ENCODE measurements at regions not wholly inside any gene's neighbourhood (a gene's known extent, or its start where the extent isn't known, plus 50 kb on each side); places are given as distances from the start of the nearest gene placed in this dataset.
"Not testable (repeated sequence)": the region's sequence is repeated elsewhere in the genome, so short reads cannot be mapped to it uniquely, and the experiment has no call there.

DNA sequence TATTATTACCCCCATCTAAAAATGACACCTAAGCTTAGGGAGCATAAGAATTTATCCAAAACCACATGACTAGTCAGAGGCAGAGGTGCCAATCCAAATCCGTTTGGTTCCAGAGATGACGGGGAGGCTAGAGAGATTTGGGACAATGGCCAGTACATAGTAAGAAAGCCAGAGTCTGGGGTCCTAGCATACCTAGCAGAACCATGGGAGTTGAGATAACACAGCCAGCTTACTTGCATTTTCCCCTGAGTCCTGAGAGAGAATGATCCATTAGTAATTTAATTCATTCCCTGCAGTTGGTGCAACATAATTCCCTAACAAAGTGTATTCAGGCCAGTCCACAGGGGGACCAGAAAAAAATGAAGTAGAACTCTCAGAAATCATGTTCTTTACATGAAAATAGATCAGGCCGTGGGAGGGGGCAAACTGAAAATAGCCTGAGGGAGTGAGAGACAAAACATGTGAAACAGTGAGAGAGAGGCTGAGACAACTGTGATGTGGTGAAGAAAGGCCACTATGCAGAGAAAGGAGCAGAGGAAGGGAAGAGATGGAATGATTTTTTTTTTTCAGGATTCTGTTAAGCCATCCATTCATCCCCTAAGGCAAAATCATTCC is 243.3 kb downstream of the BRINP2 start:
- DNase-seq (ENCODE audit: low read depth): no peak
- H3K4me1 ChIP-seq (ENCODE audit: control insufficient read depth, insufficient read depth, low read length): no peaks in the 10 kb centered on the region

DNA sequence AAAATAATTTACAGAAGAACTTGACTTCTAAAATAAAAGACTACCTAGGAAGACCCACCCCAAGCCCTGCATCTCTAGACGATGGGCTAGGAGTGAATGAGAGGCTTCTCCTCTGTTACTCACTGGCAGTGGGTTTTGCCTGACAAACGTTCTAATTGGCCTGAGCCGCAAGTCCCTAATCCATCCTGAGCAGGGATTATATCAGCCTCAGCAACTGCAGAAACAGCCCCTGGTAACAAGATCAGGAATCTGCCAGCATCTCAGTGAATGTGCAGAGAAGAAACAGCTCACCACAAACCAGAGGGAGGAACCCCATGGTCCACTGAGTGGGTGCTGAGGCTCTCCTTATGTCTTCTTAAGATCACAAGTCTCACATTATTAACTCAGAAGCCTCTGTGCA is 240.6 kb downstream of the BRINP2 start:
- H3K9me3 ChIP-seq (ENCODE audit: control insufficient read depth, low read length): no peaks in the 10 kb centered on the region
- DNase-seq (ENCODE audit: low read depth): no peak
- no peaks in the 10 kb centered on the region for H3K36me3 ChIP-seq (ENCODE audit: control insufficient read depth, insufficient read depth, low read length, severe bottlenecking)
- H3K4me1 ChIP-seq (ENCODE audit: control insufficient read depth, insufficient read depth, low read length): no peaks in the 10 kb centered on the region
- no peak overlapping the region for H3K9ac ChIP-seq (ENCODE audit: low read length)
- no peak overlapping the region for H3K4me3 ChIP-seq (ENCODE audit: low read length)
- peaks cover 42% of the 10 kb centered on the region for H3K27me3 ChIP-seq (replicated peaks; ENCODE audit: control insufficient read depth, insufficient read depth, low read length)

More for the DNA sequence above, 243.3 kb downstream of the BRINP2 start:
- no peak overlapping the region for H3K4me3 ChIP-seq (ENCODE audit: low read length)
- H3K27me3 ChIP-seq (replicated peaks; ENCODE audit: control insufficient read depth, insufficient read depth, low read length): peaks cover 55% of the 10 kb centered on the region
- H3K36me3 ChIP-seq (ENCODE audit: control insufficient read depth, insufficient read depth, low read length, severe bottlenecking): no peaks in the 10 kb centered on the region
- peaks cover 7% of the 10 kb centered on the region for H3K9me3 ChIP-seq (ENCODE audit: control insufficient read depth, low read length)
- no peak overlapping the region for H3K9ac ChIP-seq (ENCODE audit: low read length)

DNA sequence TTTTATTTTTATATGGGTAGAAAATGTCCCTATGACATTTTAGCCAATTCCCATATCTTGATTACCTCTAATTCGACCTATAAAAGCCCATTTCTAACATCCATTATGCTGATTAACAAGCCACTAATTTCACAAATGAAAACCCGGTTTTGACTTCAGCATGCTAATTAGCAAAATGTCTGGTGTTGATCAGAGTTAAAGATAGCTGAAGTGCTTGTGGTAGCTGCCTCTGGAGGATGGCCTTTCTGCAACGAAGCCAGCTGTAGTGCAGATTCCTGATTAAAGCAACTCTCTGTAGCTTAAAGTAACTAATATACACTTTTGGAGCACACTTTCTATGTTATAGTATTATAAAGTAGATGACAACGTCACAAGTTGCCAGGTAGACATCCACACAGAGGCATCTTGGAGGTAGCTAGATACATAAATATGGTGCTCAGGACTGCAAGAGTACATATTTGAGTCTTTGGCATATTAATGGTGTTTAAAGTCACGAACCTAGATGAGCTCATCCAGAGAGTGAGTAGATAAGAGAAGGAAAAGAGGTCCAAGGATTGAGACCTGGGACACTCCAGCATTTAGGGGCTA is 239.5 kb downstream of the BRINP2 start:
- Histone ChIP-seq H3K27me3 (replicated peaks; ENCODE audit: control insufficient read depth, insufficient read depth, low read length) (peaks cover 42% of the 10 kb centered on the region), H3K4me1 (ENCODE audit: control insufficient read depth, insufficient read depth, low read length) (no peaks in the 10 kb centered on the region), H3K9ac (ENCODE audit: low read length) (no peak overlapping the region), H3K9me3 (ENCODE audit: control insufficient read depth, low read length) (no peaks in the 10 kb centered on the region), H3K36me3 (ENCODE audit: control insufficient read depth, insufficient read depth, low read length, severe bottlenecking) (no peaks in the 10 kb centered on the region), H3K4me3 (ENCODE audit: low read length) (no peak overlapping the region)
- DNase-seq (ENCODE audit: low read depth): no peak

DNA sequence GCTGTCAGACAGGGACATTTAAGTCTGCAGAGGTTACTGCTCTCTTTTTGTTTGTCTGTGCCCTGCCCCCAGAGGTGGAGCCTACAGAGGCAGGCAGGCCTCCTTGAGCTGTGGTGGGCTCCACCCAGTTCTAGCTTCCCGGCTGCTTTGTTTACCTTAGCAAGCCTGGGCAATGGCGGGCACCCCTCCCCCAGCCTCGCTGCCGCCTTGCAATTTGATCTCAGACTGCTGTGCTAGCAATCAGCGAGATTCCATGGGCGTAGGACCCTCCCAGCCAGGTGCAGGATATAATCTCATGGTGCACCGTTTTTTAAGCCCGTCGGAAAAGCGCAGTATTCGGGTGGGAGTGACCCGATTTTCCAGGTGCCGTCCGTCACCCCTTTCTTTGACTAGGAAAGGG is 235.6 kb downstream of the BRINP2 start:
- not testable (repeated sequence) for H3K9me3 ChIP-seq (ENCODE audit: control insufficient read depth, low read length); H3K36me3 ChIP-seq (ENCODE audit: control insufficient read depth, insufficient read depth, low read length, severe bottlenecking); H3K9ac ChIP-seq (ENCODE audit: low read length); H3K4me1 ChIP-seq (ENCODE audit: control insufficient read depth, insufficient read depth, low read length); DNase-seq (ENCODE audit: low read depth); H3K4me3 ChIP-seq (ENCODE audit: low read length)
- peaks cover 14% of the 10 kb centered on the region for H3K27me3 ChIP-seq (replicated peaks; ENCODE audit: control insufficient read depth, insufficient read depth, low read length)

DNA sequence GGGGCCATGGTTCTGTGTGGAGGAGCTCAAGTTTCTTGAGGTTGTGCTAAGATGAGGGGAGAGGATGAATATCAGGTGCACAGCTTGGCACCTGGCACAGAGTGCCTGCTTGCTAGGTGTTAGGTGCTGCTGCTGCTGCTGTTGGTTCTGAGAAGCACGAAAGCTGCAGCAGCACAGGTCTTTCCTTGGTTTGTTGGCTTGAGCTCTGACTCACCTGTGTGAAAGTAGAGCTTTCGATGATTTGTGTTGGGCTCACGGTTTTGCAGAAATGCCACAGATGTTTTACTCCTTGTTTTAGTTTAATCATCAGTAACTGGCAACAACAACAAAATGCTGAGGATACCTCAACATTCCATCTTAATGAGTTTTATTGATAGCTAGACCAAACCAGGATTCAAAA is 221.6 kb downstream of the BRINP2 start:
- DNase-seq (ENCODE audit: low read depth): no peak
- Histone ChIP-seq H3K36me3 (ENCODE audit: control insufficient read depth, insufficient read depth, low read length, severe bottlenecking) (no peaks in the 10 kb centered on the region), H3K9ac (ENCODE audit: low read length) (no peak overlapping the region), H3K4me3 (ENCODE audit: low read length) (no peak overlapping the region), H3K4me1 (ENCODE audit: control insufficient read depth, insufficient read depth, low read length) (no peaks in the 10 kb centered on the region), H3K27me3 (replicated peaks; ENCODE audit: control insufficient read depth, insufficient read depth, low read length) (peaks cover 5% of the 10 kb centered on the region), H3K9me3 (ENCODE audit: control insufficient read depth, low read length) (peaks cover 4% of the 10 kb centered on the region)

DNA sequence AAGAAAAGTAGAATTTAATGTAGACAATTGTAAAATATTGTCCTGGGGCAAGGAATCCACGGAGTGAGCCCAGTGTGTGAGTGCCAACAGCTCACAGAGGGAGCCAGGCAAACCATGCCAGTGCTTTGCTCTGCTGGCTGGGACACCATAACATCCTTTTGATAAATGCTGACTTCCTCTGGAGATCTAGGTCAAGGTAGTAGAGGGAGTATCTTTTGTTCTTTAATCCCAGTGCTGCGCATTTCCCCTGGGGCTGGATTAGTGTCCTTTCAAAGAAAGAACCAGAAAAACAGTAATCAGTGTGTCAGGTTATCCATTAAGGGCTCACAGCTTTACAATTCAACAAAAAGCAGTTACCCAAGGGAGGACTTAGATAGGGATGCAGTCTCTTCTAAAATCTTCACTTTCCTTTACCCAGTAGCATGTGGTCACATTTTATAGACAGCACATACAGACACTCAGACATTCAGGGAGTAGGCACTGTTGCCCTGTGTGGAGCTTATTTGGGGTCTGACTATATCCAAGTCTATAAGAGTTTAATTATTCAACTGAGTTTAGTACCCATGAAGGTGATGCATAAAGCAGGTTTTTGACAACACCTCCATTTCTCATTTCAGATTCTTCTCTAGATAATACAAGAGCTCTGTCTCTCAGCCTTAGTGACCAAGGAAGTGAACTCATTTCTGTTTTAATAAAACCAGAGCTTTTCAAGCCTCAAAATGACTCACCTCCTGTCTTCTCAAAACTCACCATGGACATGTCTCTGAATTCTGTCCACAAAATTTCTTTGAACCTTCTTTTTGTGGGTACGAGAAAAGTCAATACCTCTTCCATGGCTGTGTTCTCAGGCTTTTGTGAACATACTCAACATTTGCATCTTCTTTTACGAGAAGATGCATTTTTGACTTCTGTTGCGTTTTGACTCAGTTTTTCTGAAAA is 215.3 kb downstream of the BRINP2 start:
- Histone ChIP-seq H3K4me1 (ENCODE audit: control insufficient read depth, insufficient read depth, low read length) (no peaks in the 10 kb centered on the region), H3K36me3 (ENCODE audit: control insufficient read depth, insufficient read depth, low read length, severe bottlenecking) (no peaks in the 10 kb centered on the region), H3K27me3 (replicated peaks; ENCODE audit: control insufficient read depth, insufficient read depth, low read length) (no peaks in the 10 kb centered on the region), H3K9me3 (ENCODE audit: control insufficient read depth, low read length) (peaks cover 5% of the 10 kb centered on the region), H3K4me3 (ENCODE audit: low read length) (no peak overlapping the region), H3K9ac (ENCODE audit: low read length) (no peak overlapping the region)
- DNase-seq (ENCODE audit: low read depth): no peak

DNA sequence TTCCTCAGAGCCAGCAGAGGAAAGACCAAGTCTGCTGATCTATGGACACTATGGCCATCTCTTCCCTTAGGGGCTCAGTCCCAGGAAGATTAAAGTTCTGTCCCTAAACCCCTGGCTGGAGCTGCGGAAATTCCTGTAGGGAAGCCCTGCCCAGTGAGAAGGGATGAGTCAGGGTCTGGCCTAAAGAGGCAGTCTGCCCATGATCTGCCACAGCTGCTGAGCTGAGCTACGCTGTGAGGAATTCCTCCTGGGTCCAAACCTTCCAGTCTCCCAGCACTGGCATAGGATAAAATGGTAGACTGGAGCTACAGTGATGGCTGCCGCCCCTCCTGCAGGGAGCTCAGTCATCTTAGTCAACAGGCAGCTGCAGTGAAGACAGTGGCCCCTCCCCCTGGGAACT is 213.7 kb downstream of the BRINP2 start:
- Histone ChIP-seq H3K4me3 (ENCODE audit: low read length) (no peak overlapping the region), H3K9ac (ENCODE audit: low read length) (no peak overlapping the region), H3K27me3 (replicated peaks; ENCODE audit: control insufficient read depth, insufficient read depth, low read length) (no peaks in the 10 kb centered on the region), H3K36me3 (ENCODE audit: control insufficient read depth, insufficient read depth, low read length, severe bottlenecking) (no peaks in the 10 kb centered on the region), H3K9me3 (ENCODE audit: control insufficient read depth, low read length) (peaks cover 12% of the 10 kb centered on the region), H3K4me1 (ENCODE audit: control insufficient read depth, insufficient read depth, low read length) (no peaks in the 10 kb centered on the region)
- DNase-seq (ENCODE audit: low read depth): no peak

DNA sequence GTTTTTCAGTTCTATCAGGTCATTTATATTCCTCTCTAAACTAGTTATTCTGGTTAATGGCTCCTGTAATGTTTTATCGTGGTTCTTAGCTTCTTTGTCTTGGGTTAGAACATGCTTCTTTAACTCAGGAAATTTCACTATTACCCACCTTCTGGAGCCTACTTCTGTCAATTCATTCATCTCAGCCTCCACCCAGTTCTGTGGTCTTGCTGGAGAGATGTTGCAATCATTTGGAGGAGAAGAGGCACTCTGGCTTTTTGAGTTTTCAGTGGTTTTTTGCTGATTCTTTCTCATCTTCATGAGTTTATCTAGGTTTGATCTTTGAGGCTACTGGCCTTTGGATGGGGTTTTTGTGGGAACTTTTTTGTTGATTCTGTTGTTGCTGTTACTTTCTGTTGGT is 213.0 kb downstream of the BRINP2 start:
- Histone ChIP-seq H3K9ac (ENCODE audit: low read length) (no peak overlapping the region), H3K27me3 (replicated peaks; ENCODE audit: control insufficient read depth, insufficient read depth, low read length) (no peaks in the 10 kb centered on the region), H3K4me1 (ENCODE audit: control insufficient read depth, insufficient read depth, low read length) (no peaks in the 10 kb centered on the region), H3K36me3 (ENCODE audit: control insufficient read depth, insufficient read depth, low read length, severe bottlenecking) (no peaks in the 10 kb centered on the region), H3K9me3 (ENCODE audit: control insufficient read depth, low read length) (peaks cover 12% of the 10 kb centered on the region), H3K4me3 (ENCODE audit: low read length) (no peak overlapping the region)
- no peak for DNase-seq (ENCODE audit: low read depth)

DNA sequence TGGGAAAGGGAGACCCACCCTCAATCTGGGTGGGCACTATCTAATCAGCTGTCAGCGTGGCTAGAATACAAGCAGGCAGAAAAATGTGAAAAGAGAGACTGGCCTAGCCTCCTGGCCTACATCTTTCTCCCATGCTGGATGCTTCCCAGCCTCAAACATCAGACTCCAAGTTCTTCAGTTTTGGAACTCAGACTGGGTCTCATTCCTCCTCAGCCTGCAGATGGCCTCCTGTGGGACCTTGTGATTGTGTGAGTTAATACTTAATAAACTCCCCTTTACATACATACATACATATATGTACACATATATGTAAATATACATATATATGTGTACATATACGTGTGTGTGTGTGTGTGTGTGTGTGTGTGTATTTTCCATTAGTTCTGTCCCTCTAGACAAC is 207.1 kb downstream of the BRINP2 start:
- Histone ChIP-seq H3K9me3 (ENCODE audit: control insufficient read depth, low read length) (peaks cover 8% of the 10 kb centered on the region), H3K4me3 (ENCODE audit: low read length) (no peak overlapping the region), H3K4me1 (ENCODE audit: control insufficient read depth, insufficient read depth, low read length) (no peaks in the 10 kb centered on the region), H3K36me3 (ENCODE audit: control insufficient read depth, insufficient read depth, low read length, severe bottlenecking) (no peaks in the 10 kb centered on the region), H3K27me3 (replicated peaks; ENCODE audit: control insufficient read depth, insufficient read depth, low read length) (peaks cover 5% of the 10 kb centered on the region), H3K9ac (ENCODE audit: low read length) (no peak overlapping the region)
- no peak for DNase-seq (ENCODE audit: low read depth)

DNA sequence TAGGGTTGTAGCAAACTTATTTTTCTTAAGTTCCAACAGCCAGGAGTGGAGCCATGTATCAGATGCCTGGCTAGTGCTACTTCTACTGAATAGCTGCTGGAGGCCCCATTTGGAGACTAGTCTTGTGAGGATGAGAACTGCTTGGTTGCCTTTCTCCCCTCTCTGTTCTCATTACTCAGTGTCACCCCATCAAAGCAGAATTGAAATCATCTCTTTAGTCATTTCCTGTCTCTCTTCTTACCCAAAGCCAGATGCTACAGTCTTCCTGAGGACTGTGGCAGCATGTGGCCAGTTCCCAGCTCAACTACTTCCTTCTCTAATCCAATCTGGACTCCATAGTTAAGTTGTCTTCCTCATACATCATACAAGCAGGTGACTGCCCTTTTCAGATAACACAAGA is 197.5 kb downstream of the BRINP2 start:
- Histone ChIP-seq H3K4me1 (ENCODE audit: control insufficient read depth, insufficient read depth, low read length) (no peaks in the 10 kb centered on the region), H3K9ac (ENCODE audit: low read length) (no peak overlapping the region)
- no peak for DNase-seq (ENCODE audit: low read depth)

DNA sequence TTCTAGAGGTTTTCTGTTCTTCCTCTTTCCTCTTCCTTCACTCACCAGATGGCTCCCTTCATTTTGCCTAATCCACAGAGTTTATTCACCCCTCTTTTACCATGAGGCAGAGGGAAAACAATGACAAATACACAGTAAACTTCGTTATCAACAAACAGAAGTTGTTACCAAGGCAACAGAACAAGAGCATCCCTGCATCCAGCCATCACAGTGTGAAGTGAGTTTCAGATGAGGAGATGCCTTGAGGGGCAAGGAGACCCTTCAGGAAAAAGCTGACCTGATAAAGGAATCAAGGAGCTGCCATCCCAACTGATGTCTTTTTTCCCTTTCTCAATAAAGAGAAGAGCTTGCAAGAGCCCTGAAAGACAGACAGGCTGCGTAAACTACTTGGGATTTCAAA is 195.3 kb downstream of the BRINP2 start:
- H3K4me1 ChIP-seq (ENCODE audit: control insufficient read depth, insufficient read depth, low read length): no peaks in the 10 kb centered on the region
- DNase-seq (ENCODE audit: low read depth): no peak
- no peak overlapping the region for H3K9ac ChIP-seq (ENCODE audit: low read length)

More for the DNA sequence above, 197.5 kb downstream of the BRINP2 start:
- H3K27me3 ChIP-seq (replicated peaks; ENCODE audit: control insufficient read depth, insufficient read depth, low read length): no peaks in the 10 kb centered on the region
- H3K4me3 ChIP-seq (ENCODE audit: low read length): no peak overlapping the region
- H3K36me3 ChIP-seq (ENCODE audit: control insufficient read depth, insufficient read depth, low read length, severe bottlenecking): no peaks in the 10 kb centered on the region
- H3K9me3 ChIP-seq (ENCODE audit: control insufficient read depth, low read length): no peaks in the 10 kb centered on the region

More for the DNA sequence above, 195.3 kb downstream of the BRINP2 start:
- no peak overlapping the region for H3K4me3 ChIP-seq (ENCODE audit: low read length)
- no peaks in the 10 kb centered on the region for H3K9me3 ChIP-seq (ENCODE audit: control insufficient read depth, low read length)
- H3K36me3 ChIP-seq (ENCODE audit: control insufficient read depth, insufficient read depth, low read length, severe bottlenecking): no peaks in the 10 kb centered on the region
- no peaks in the 10 kb centered on the region for H3K27me3 ChIP-seq (replicated peaks; ENCODE audit: control insufficient read depth, insufficient read depth, low read length)

All from adipocyte (in vitro differentiated cells).